LHCN-M2 (cell line): ENCODE measurements at regions not wholly inside any gene's neighbourhood (a gene's known extent, or its start where the extent isn't known, plus 50 kb on each side); places are given as distances from the start of the nearest gene placed in this dataset.
"Not testable (repeated sequence)": the region's sequence is repeated elsewhere in the genome, so short reads cannot be mapped to it uniquely, and the experiment has no call there.

Experiments
- DNase-seq: peaks from one replicate; pipeline ENCODE4 v3.0.0-alpha.2; 2012; ENCODE audit warnings: low read depth

DNA sequence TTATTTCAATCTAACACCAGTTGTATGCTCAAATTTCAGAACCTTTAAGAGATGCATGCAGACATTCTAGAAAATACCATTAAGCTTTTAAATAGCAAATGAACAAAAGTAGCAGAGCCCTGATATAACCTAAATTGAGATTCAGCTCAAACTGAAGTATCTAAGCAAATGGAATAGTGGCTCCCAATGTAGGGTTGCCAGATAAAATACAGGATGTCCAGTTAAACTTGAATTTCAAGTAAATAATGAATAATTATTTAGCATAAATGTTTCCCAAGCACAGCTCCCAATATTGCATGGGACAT, 171.1 kb upstream of the ATP11B start:
- DNase-seq = no peak

DNA sequence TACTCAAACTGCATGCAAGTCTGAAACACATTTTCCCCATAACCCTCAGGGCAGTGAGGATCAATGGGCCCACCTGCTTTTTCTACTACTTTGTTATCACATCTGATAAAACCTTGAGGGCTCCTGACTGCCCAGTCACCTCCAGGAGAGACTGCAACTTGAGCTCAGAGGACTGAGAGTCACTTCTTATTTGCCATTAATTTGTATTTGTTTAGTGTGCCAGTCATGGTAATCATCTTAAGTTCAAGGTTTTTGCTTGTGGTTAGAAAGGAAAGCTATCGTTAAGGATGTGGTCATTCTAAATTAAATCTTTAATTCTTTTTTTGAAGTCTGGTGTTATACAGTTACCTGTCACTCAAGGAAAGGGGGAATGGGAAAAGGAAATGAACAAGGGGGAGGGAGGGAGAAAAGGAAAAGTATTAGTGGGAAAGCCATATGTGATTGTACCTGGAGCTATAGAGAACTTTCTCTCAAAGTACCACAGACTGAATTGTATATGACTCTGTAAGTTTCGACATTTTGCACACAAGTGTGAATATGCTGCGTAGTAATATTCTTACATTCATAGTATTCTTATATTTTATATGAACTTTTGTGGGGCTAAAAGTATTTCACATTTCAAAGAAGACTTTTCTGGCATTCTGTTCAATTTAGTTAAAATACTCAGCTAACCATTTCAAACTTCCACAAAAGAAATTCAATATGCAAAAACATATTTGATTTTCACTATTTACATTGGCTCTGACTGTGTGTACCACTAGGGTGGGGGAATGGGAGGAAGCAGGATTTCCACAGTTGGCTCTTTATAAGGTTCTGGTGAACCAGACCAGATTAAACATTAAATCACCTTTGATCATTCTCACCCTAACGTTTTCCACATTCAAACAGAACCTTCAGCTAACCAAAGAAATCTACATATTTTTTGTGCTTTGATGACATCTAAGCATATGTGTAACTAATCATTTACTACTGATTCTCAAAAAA, 166.5 kb upstream of the ATP11B start:
- DNase-seq = no peak

DNA sequence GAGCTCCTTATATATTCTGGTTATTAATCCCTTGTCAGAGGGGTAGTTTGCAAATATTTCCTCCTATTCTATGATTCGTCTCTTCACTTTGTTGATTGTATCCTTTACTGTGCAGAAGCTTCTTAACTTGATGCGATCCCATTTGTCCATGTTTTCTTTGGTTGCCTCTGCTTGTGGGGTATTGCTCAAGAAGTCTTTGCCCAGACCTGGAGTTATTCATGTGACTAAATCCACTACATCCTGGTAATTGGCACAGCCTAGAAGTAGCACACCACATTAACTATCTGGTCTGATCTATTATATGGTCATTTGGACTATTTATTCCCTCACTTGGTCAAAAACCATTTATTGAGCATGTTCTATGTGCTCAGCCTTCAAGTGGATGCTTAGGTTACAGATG, 164.8 kb upstream of the ATP11B start:
- no peak for DNase-seq

GRCh38 chr3:182629521-182629920, 163.8 kb upstream of the ATP11B start:
- DNase-seq = no peak

DNA sequence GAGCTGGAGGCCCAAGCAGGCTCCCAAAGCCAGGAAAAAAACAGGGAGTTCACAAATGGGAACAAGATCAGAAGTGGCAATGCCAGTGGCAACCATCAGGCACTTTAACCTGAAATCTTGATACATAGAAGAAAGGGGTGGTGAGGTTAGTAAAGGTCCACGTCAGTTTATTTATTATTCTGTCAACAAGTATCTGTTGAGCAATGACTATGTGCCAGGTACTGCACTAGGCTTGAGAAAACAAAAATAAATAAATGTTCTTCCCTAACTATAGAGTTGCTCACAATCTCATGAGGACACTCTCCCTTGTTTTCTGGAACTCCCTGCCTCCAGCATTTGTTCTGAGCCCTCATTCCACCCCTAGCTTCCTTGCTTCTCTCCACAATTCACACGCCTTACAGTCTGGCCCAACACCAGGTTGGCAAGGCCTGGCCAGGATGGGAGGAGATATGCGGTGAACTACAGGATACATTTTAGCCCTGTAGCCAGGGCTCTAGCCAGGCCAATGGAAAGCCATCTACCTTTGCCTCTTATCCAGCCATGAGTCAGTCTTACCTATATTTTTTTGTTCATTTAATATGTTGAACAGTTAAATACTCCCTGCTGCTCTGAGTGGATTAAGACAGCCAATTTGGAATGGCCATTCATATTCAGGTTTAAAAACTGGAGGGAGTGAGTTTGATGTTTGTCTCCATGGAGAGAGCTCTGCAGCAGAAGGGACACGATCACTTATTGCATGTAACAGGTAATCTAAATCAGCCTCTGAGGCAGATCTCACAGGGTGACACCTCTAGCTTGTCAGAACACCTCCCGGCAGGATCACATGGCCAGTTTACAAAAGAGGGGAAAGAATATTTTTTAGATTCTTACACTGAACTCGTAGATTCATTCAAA, 161.9 kb upstream of the ATP11B start:
- DNase-seq = no peak

GRCh38 chr3:182632077-182632393, 161.3 kb upstream of the ATP11B start:
- DNase-seq = no peak

DNA sequence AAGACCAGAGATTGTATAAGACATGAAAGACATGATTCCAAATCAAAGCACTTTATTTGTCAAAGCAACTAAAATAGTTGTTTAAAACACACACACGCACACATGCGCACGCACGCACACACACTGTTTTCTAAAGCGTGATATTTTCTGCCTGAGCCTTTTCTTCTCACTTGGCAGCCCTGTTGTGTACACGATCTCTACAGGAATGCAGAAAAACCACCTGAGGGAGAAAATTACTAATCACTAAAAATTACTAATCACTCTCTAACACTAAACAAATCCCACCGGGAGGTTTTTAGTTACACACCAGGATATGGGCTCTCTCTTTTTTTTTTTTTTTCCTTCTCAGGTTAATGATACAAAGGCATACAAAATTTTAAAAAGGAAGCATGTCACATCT, 160.1 kb upstream of the ATP11B start:
- no peak for DNase-seq

- DNase-seq = peak; percentile 32
These were observed 156.7 kb upstream of the ATP11B start for GRCh38 chr3:182636646-182637045.

DNA sequence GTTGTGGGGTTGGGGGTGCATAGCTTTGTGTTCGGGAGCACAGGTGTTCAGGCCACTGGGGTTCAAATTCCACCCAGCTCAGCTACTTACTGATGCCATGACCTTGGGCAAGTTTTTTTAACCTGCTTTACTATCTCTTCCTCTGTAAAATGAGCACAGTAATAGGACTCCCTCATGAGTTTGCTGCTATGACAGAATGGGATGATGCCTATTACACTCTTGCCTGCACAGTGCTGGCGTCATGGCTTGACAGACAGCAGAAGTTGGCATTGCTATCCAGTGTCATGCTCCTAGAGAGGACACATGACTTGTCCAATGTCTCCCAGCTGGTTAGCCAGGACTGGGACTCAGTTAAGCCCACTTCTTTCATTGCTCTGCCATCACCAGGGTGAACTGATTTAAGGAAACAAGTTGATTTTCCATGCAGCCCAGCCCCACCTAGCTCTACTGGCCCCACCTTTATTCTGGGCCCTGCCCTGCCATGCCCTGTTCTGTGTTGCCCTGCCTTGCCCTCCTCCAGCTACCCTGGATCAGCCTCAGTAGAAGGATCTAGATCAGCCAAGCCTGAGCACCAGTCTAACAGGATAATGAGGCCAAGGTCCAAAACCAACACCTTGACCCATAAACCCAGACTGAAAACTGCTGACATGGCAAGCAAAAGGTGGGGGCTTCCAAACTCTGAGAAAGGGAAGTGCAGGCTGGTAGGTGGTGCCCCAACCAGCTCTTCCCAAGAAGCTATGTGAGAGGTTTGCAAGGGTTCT, 155.8 kb upstream of the ATP11B start:
- DNase-seq = no peak

- no peak for DNase-seq
These were observed 149.3 kb upstream of the ATP11B start for GRCh38 chr3:182644013-182644412.

- DNase-seq = no peak
These were observed 148.4 kb upstream of the ATP11B start for GRCh38 chr3:182644790-182645433.

DNA sequence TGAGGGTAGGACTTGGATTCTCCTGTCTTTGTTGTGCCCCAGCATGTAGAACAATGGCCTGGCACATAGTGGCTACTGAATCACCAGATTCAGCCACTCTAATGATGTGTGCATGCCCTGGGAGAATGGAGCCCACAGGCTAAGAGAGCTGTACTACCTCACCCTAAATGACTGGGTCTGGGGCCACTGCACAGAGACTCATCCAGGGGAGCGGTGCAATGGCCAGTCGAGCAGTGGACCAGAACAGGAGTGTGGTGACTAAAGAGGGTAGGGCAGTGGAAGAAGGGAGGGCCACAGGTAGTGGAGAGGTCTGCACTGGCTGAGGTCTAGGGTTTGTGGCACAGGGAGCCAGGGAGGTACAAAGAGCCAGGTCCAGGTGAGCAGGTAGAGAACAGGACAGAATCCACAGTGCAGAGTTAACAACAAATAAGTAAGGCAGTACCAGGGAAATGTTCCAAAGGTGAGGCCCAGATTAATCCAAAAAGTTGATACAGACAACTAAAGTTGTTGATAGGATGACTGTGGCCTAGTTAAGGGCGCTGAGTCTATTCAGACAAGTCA, 142.7 kb upstream of the ATP11B start:
- no peak for DNase-seq

DNA sequence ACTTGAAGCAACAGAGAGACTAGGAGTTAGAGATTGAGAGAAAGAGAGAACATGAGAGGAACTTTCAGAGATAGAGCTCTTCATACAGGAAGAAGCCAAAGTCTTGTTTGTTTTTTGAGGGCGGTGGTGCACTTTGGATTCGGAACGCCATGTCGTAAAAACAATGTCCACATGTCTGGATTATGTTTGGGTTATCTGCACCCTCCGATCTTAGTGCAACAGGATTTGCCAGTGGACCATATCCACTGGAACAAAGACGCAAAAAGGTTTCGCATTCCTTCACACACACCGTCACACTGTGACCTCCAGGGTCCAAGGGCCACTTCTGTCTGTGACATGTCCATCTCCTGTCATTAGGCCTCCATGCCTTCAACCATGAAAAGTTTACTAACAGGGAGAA, 141.8 kb upstream of the ATP11B start:
- DNase-seq = no peak

- not testable (repeated sequence) for DNase-seq
These were observed 140.2 kb upstream of the ATP11B start for GRCh38 chr3:182653065-182653464.

GRCh38 chr3:182668541-182668940, 124.8 kb upstream of the ATP11B start:
- DNase-seq = no peak

DNA sequence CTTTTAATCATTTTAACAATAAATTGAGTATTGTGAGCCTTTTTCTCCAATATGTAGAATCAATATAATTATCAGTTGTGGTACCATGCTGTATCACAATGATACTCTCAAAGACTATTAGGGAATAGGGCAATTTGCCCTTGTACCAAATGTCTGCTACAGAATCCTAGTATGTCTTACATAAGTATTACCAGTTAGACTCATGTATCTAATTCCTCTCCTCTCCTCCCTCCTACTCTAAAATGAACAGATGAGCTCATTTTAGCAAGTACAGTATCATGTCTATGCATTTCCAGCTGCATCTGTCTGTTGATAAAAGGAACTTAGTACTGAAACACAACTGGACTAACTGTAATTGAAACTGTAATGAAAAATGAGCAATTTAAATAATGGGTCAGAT, 124.3 kb upstream of the ATP11B start:
- DNase-seq = no peak

DNA sequence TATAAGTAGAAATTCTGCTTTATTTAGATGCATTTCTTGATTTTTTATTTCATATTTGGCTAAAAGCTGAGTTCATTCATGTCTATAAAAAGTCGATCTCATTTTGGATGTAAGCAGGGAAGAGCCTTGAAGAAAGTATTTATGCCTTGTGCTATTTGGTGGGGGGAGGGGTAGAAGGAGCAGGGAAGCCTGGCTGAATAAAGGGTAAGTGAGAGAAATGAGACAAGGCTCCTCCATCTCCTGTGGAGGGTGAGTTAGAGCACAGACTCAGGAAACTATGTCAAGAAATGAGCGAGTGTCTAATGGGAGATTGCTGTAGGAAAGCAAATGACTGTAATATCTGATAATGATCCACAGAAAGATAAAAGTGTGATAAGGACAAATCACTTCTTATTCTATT, 121.8 kb upstream of the ATP11B start:
- DNase-seq = no peak

DNA sequence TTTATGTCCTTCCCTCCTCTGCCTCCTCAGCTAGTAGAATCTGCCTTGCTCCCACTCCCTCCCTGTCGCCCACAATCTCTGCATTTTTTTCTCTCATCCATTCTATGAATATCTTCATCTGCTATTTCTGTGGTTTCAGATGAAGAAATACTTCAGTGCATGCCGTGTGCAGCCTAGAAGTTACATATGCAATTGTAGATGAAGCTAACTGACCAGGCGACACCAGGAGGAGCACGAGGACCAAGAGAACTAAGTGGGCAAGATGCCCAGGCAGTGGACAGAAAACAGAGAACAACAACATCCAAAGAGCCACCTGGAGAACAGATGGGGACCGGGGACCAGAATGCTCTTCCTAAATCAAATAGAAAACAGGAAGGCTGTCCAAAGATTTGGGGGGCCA, 121.4 kb upstream of the ATP11B start:
- DNase-seq = peak; percentile 47

- DNase-seq = no peak
These were observed 120.0 kb upstream of the ATP11B start for GRCh38 chr3:182673336-182673735.

GRCh38 chr3:182682263-182683241, 110.8 kb upstream of the ATP11B start:
- DNase-seq = peak; percentile 12
